Fibroblast of pulmonary artery (primary cell): ENCODE measurements at regions not wholly inside any gene's neighbourhood (a gene's known extent, or its start where the extent isn't known, plus 50 kb on each side); places are given as distances from the start of the nearest gene placed in this dataset.

Source experiments
- DNase-seq: peaks from one replicate; pipeline ENCODE4 v3.0.0-alpha.2; 2010; ENCODE audit warnings: low read depth
- H3K4me3 ChIP-seq: replicated peaks from 2 replicates; pipeline ENCODE4 v1.5.1; 2011; ENCODE audit warnings: low read depth, mild to moderate bottlenecking, control low read depth, low read length, moderate library complexity
- TF ChIP-seq, protein P1 (sequence below): IDR thresholded peaks from 2 replicates; pipeline ENCODE4 v1.5.1; 2011; ENCODE audit warnings: mild to moderate bottlenecking, control low read depth, low read length, inconsistent platforms; ENCODE audit errors: missing control alignments

DNA sequence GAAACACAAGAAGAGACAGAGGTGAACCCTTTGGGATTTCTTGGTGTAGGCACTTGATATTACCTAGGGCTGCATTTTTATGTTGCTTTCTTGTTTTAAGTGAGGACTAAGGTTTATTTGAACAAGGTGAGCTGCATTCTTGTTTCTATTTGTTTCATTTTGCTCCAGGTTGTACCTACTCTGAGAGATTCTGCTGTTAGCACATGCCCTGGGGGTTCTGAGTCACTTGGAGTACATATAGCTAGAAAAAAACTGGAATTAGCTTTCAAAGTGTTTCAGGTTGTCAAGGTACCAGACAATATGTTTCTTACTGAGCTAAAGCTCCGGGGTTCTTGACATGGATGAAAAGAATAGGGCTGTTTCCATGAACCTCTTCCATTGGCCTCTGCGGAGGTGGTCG is 299.4 kb downstream of the ICE1 start:
- H3K4me3 ChIP-seq = no peak overlapping the region
- TF ChIP-seq, protein P1, sequence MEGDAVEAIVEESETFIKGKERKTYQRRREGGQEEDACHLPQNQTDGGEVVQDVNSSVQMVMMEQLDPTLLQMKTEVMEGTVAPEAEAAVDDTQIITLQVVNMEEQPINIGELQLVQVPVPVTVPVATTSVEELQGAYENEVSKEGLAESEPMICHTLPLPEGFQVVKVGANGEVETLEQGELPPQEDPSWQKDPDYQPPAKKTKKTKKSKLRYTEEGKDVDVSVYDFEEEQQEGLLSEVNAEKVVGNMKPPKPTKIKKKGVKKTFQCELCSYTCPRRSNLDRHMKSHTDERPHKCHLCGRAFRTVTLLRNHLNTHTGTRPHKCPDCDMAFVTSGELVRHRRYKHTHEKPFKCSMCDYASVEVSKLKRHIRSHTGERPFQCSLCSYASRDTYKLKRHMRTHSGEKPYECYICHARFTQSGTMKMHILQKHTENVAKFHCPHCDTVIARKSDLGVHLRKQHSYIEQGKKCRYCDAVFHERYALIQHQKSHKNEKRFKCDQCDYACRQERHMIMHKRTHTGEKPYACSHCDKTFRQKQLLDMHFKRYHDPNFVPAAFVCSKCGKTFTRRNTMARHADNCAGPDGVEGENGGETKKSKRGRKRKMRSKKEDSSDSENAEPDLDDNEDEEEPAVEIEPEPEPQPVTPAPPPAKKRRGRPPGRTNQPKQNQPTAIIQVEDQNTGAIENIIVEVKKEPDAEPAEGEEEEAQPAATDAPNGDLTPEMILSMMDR = no peak
- no peak for DNase-seq

DNA sequence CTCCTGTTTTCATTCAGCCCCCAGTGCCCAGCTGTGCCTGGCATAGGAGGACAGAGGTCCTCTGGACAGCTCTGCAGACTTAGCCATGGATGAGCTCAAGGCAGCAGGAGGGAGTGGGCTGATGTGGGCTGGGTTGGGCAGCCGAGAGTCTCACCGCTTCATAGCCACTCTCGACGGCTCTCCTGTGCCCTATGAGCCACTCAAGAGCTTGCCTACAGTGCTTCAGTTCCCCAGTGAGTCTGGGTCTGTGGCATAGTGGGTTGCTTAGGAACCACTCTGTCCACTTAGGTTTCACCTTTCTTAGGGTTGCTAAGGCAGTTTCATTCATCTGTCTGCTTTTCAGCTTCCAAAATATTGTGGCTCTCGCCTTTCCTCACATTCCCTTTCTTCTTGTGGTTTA is 296.8 kb downstream of the ICE1 start:
- DNase-seq = no peak

DNA sequence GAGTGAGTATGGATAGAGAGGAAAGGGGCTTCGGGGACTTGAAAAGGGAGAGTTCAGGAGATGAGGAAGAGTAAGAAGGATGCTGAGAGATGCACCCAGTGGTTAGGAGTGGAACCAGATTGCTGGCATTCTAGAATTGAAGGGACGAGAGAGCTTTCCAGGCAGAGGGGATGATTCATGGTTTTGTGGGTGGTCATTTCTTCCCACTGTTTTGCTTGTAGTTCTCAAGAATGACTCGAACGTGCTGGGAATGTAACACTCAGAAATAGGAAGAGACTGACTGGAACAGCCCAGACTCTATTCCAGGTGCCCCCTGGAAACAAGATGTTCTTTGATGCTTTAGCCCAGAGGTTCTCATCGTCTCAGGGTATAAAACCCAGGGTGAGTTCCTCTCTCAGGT is 294.2 kb downstream of the ICE1 start:
- DNase-seq = no peak
- TF ChIP-seq, protein P1 = no peak
- H3K4me3 ChIP-seq = no peak overlapping the region

More for the DNA sequence above, 296.8 kb downstream of the ICE1 start:
- TF ChIP-seq, protein P1 = no peak
- H3K4me3 ChIP-seq = no peak overlapping the region

DNA sequence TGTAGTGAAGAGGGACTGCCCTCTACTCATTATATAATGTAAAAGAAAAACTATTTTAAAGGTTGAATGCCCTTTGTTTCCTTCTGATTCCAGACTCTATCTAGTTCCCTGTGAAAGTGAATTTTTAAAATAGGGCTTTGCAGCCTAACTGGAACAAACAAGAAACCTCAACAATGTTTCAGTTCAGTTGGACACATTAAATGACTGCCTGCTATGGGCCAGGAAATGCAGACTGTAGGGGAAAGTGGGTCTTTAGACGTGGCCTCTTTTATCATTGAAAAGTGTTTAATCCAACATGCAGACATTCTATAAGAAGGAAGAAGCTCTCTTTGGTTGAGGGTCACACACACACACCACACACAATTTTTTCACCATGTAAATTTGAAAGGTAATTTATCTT is 289.1 kb downstream of the ICE1 start:
- H3K4me3 ChIP-seq = no peak overlapping the region
- no peak for DNase-seq
- TF ChIP-seq, protein P1 = no peak

DNA sequence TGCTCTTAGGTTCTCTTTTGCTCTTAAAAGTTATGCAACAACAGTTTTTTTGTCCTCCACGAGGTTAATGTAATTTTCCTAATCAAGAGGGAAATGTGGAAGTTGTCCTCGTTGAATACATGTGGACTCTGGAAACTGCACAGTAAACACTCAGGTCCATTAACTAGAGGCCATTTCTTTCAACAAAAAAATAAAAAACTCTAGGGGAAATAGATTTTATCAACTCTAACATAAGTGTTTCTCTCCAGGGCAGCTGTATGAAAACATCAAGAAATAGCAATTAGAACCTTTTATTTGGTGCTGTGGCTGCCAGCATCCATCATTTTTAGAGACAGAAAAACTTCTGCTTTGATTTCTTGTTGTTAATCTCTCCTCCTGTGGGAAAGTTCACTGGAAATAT is 288.6 kb downstream of the ICE1 start:
- no peak for DNase-seq

DNA sequence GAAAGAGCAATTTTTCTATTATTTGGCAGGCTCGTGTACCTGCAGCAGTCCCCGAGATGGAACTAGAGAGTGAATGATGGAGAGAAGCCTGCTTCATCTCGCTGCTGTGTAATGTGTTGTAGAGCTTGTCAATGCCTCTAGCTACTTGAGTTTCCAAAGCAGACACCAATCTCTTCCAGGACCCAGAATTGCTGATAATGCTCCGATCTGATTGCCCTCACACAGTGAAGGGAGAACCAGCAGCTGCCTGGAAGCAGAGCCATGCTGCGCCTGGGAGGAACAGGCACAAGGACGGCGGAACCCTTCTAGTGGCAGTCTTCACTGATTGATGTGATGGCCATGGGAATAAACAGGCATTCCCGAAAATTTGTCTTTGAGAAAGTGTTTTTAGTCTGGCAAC is 288.0 kb downstream of the ICE1 start:
- no peak for DNase-seq
- no peak overlapping the region for H3K4me3 ChIP-seq
- TF ChIP-seq, protein P1 = no peak

More for the DNA sequence above, 288.6 kb downstream of the ICE1 start:
- TF ChIP-seq, protein P1 = no peak
- no peak overlapping the region for H3K4me3 ChIP-seq

DNA sequence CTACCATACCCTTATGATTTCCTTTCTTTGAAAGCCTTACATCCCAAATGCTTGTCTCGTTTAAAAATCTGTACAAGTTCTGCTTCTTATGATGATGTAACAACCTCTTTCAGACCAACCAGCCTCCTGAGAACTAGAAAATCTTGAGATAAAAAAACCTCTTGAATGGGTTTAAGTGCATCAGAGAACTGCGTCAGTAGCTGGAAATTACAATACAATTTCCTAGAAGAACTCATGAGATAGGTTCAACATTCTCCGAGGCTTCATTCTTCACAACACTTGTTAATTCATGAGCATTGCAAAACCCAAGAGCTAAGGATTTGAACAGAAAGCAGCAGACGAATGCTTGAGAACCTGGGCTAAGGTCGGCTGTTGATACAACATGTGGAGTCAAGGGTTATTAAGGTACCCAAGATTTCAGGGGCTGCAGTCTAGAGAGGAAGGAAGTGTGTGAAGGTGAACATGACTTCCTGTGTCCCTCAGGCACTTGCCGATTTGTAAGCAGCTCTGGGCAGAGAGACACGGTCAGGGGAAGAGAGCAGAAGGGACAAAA is 286.0 kb downstream of the ICE1 start:
- TF ChIP-seq, protein P1 = no peak
- H3K4me3 ChIP-seq = no peak overlapping the region
- no peak for DNase-seq
